Right lung (tissue), 2 donors: ENCODE measurements at regions not wholly inside any gene's neighbourhood (a gene's known extent, or its start where the extent isn't known, plus 50 kb on each side); places are given as distances from the start of the nearest gene placed in this dataset.
"Not testable (repeated sequence)": the region's sequence is repeated elsewhere in the genome, so short reads cannot be mapped to it uniquely, and the experiment has no call there.

ENCODE experiments used
- DNase-seq, 2 donors: peaks; one replicate each; pipeline ENCODE4 v3.0.0-alpha.2; 2013

- no peak for DNase-seq
Observed at GRCh38 chr7:136530831-136531230, 337.6 kb upstream of the CHRM2 start.

- DNase-seq, result no peak
Observed at GRCh38 chr7:136528329-136528728, 340.1 kb upstream of the CHRM2 start.

GRCh38 chr7:136527554-136527953 is 340.9 kb upstream of the CHRM2 start:
- no peak for DNase-seq

- no peak for DNase-seq
Observed at GRCh38 chr7:136526408-136527105, 341.9 kb upstream of the CHRM2 start.

- no peak for DNase-seq
Observed at GRCh38 chr7:136523571-136523970, 344.9 kb upstream of the CHRM2 start.

GRCh38 chr7:136517971-136518370 is 350.5 kb upstream of the CHRM2 start:
- no peak for DNase-seq

GRCh38 chr7:136514776-136515175 is 353.7 kb upstream of the CHRM2 start:
- no peak for DNase-seq

- no peak for DNase-seq
Observed at GRCh38 chr7:136513744-136514143, 354.7 kb upstream of the CHRM2 start.

- DNase-seq, result no peak
Observed at GRCh38 chr7:136509466-136509865, 359.0 kb upstream of the CHRM2 start.

- no peak for DNase-seq
Observed at GRCh38 chr7:136502162-136502561, 366.3 kb upstream of the CHRM2 start.

GRCh38 chr7:136501151-136501550 is 367.3 kb upstream of the CHRM2 start:
- no peak for DNase-seq

GRCh38 chr7:136496551-136496950 is 371.9 kb upstream of the CHRM2 start:
- DNase-seq, result no peak

- DNase-seq, result no peak
Observed at GRCh38 chr7:136495081-136495480, 373.4 kb upstream of the CHRM2 start.

- no peak for DNase-seq
Observed at GRCh38 chr7:136492366-136492765, 376.1 kb upstream of the CHRM2 start.

GRCh38 chr7:136489808-136490207 is 378.6 kb upstream of the CHRM2 start:
- DNase-seq, result no peak

GRCh38 chr7:136480901-136481300 is 387.6 kb upstream of the CHRM2 start:
- no peak for DNase-seq

- DNase-seq, result no peak
Observed at GRCh38 chr7:136479922-136480321, 388.5 kb upstream of the CHRM2 start.

GRCh38 chr7:136470179-136470578 is 398.3 kb upstream of the CHRM2 start:
- DNase-seq, result no peak

- no peak for DNase-seq
Observed at GRCh38 chr7:136452949-136453348, 415.5 kb upstream of the CHRM2 start.

- no peak for DNase-seq
Observed at GRCh38 chr7:136446751-136447150, 421.7 kb upstream of the CHRM2 start.

GRCh38 chr7:136441835-136442234 is 426.6 kb upstream of the CHRM2 start:
- no peak for DNase-seq

GRCh38 chr7:136431736-136432135 is 436.7 kb upstream of the CHRM2 start:
- not testable (repeated sequence) for DNase-seq

- no peak for DNase-seq
Observed at GRCh38 chr7:136424058-136424457, 444.4 kb upstream of the CHRM2 start.

GRCh38 chr7:136419740-136420139 is 442.6 kb upstream of the MTPN start:
- DNase-seq, result not testable (repeated sequence)
